ENCODE measurements at regions not wholly inside any gene's neighbourhood (a gene's known extent, or its start where the extent isn't known, plus 50 kb on each side); places are given as distances from the start of the nearest gene placed in this dataset.

- Histone ChIP-seq H3K27me3 (ENCODE audit: insufficient read depth, low read length) (no peaks in the 10 kb centered on the region), H3K4me2 (ENCODE audit: insufficient read depth, low read length) (no peak overlapping the region), H4K20me1 (ENCODE audit: insufficient read depth, low read length) (no peaks in the 10 kb centered on the region), H3K4me3 (ENCODE audit: insufficient read depth, low read length) (no peak overlapping the region), H3K79me2 (ENCODE audit: insufficient read depth, low read length) (no peaks in the 10 kb centered on the region), H3K36me3 (ENCODE audit: insufficient read depth, low read length) (no peaks in the 10 kb centered on the region), H3K4me1 (ENCODE audit: insufficient read depth, low read length) (no peaks in the 10 kb centered on the region), H2AFZ (ENCODE audit: low read length) (no peak overlapping the region), H3K9me3 (ENCODE audit: low read depth, low read length) (peaks cover 4% of the 10 kb centered on the region), H3K27ac (ENCODE audit: low read depth, low read length) (no peak overlapping the region)
- TF ChIP-seq, protein P1, sequence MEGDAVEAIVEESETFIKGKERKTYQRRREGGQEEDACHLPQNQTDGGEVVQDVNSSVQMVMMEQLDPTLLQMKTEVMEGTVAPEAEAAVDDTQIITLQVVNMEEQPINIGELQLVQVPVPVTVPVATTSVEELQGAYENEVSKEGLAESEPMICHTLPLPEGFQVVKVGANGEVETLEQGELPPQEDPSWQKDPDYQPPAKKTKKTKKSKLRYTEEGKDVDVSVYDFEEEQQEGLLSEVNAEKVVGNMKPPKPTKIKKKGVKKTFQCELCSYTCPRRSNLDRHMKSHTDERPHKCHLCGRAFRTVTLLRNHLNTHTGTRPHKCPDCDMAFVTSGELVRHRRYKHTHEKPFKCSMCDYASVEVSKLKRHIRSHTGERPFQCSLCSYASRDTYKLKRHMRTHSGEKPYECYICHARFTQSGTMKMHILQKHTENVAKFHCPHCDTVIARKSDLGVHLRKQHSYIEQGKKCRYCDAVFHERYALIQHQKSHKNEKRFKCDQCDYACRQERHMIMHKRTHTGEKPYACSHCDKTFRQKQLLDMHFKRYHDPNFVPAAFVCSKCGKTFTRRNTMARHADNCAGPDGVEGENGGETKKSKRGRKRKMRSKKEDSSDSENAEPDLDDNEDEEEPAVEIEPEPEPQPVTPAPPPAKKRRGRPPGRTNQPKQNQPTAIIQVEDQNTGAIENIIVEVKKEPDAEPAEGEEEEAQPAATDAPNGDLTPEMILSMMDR (IDR thresholded peaks at IDR 0.05; ENCODE audit: extremely low read depth, low read depth, low read length), result no peak
- DNase-seq (ENCODE audit: insufficient read length, low spot score, missing footprints), result no peak
Observed at GRCh38 chr1:5647234-5647633, 345.0 kb downstream of the NPHP4 start.

GRCh38 chr1:5646486-5647149 lies 345.6 kb downstream of the NPHP4 start:
- DNase-seq (ENCODE audit: insufficient read length, low spot score, missing footprints), result no peak
- no peaks in the 10 kb centered on the region for H3K4me1 ChIP-seq (ENCODE audit: insufficient read depth, low read length)
- no peak overlapping the region for H3K4me3 ChIP-seq (ENCODE audit: insufficient read depth, low read length)
- no peaks in the 10 kb centered on the region for H3K79me2 ChIP-seq (ENCODE audit: insufficient read depth, low read length)
- H4K20me1 ChIP-seq (ENCODE audit: insufficient read depth, low read length), result no peaks in the 10 kb centered on the region
- TF ChIP-seq, protein P1 (IDR thresholded peaks at IDR 0.05; ENCODE audit: extremely low read depth, low read depth, low read length), result no peak
- H3K27ac ChIP-seq (ENCODE audit: low read depth, low read length), result no peak overlapping the region
- H3K9me3 ChIP-seq (ENCODE audit: low read depth, low read length), result peaks cover 4% of the 10 kb centered on the region
- H3K36me3 ChIP-seq (ENCODE audit: insufficient read depth, low read length), result no peaks in the 10 kb centered on the region
- H2AFZ ChIP-seq (ENCODE audit: low read length), result no peak overlapping the region
- H3K4me2 ChIP-seq (ENCODE audit: insufficient read depth, low read length), result no peak overlapping the region
- no peaks in the 10 kb centered on the region for H3K27me3 ChIP-seq (ENCODE audit: insufficient read depth, low read length)

DNA sequence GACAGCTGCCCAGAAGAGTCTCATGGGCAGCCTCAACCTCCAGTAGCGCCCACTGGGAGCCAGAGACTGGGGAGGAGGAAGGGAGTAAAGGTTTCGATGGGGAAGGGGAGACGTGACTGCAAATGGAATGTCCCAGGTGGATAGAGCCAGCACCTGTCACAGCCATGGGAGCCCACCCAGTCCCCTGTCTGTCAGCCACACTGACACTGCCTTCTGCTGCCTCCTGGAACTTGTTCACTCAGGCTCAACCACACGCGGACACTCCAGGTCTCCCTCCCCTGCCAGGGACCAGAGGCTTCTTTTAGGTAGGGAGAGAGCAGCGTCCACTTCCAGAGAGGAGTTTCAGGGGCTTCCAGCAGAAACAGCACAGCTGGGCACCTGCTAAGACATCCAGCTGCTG lies 346.3 kb downstream of the NPHP4 start:
- Histone ChIP-seq H3K27ac (ENCODE audit: low read depth, low read length) (no peak overlapping the region), H3K27me3 (ENCODE audit: insufficient read depth, low read length) (no peaks in the 10 kb centered on the region), H2AFZ (ENCODE audit: low read length) (no peak overlapping the region), H3K4me1 (ENCODE audit: insufficient read depth, low read length) (no peaks in the 10 kb centered on the region), H3K4me3 (ENCODE audit: insufficient read depth, low read length) (no peak overlapping the region), H3K79me2 (ENCODE audit: insufficient read depth, low read length) (no peaks in the 10 kb centered on the region), H4K20me1 (ENCODE audit: insufficient read depth, low read length) (no peaks in the 10 kb centered on the region), H3K9me3 (ENCODE audit: low read depth, low read length) (peaks cover 4% of the 10 kb centered on the region), H3K36me3 (ENCODE audit: insufficient read depth, low read length) (no peaks in the 10 kb centered on the region), H3K4me2 (ENCODE audit: insufficient read depth, low read length) (no peak overlapping the region)
- DNase-seq (ENCODE audit: insufficient read length, low spot score, missing footprints), result no peak
- TF ChIP-seq, protein P1 (IDR thresholded peaks at IDR 0.05; ENCODE audit: extremely low read depth, low read depth, low read length), result no peak

GRCh38 chr1:5645135-5645399 lies 347.2 kb downstream of the NPHP4 start:
- peaks cover 4% of the 10 kb centered on the region for H3K9me3 ChIP-seq (ENCODE audit: low read depth, low read length)

More at GRCh38 chr1:5645135-5645399, 347.2 kb downstream of the NPHP4 start:
- no peaks in the 10 kb centered on the region for H4K20me1 ChIP-seq (ENCODE audit: insufficient read depth, low read length)
- H3K4me2 ChIP-seq (ENCODE audit: insufficient read depth, low read length), result no peak overlapping the region
- H3K4me1 ChIP-seq (ENCODE audit: insufficient read depth, low read length), result no peaks in the 10 kb centered on the region
- TF ChIP-seq, protein P1 (IDR thresholded peaks at IDR 0.05; ENCODE audit: extremely low read depth, low read depth, low read length), result no peak
- H3K79me2 ChIP-seq (ENCODE audit: insufficient read depth, low read length), result no peaks in the 10 kb centered on the region
- H3K36me3 ChIP-seq (ENCODE audit: insufficient read depth, low read length), result no peaks in the 10 kb centered on the region
- no peak overlapping the region for H3K27ac ChIP-seq (ENCODE audit: low read depth, low read length)
- no peak overlapping the region for H3K4me3 ChIP-seq (ENCODE audit: insufficient read depth, low read length)
- DNase-seq (ENCODE audit: insufficient read length, low spot score, missing footprints), result no peak
- H2AFZ ChIP-seq (ENCODE audit: low read length), result no peak overlapping the region
- no peaks in the 10 kb centered on the region for H3K27me3 ChIP-seq (ENCODE audit: insufficient read depth, low read length)
